Hepatocyte (in vitro differentiated cells): ENCODE measurements at regions not wholly inside any gene's neighbourhood (a gene's known extent, or its start where the extent isn't known, plus 50 kb on each side); places are given as distances from the start of the nearest gene placed in this dataset.

Experiments used
- CTCF ChIP-seq: fragments of 200-600 bp; sonication (generic); IDR thresholded peaks from 2 replicates; pipeline ENCODE4 v1.5.1; 2016; ENCODE audit warnings: antibody characterized with exemption, mild to moderate bottlenecking; ENCODE audit not compliant: poor library complexity
- EZH2 ChIP-seq: fragments of 200-600 bp; sonication (generic); IDR thresholded peaks from 2 replicates; pipeline ENCODE4 v1.6.1; 2016; ENCODE audit warnings: antibody characterized with exemption, mild to moderate bottlenecking, borderline replicate concordance

GRCh38 chr6:3656076-3656475 is 95.4 kb downstream of the PXDC1 start:
- no peak for TF ChIP-seq CTCF
- TF ChIP-seq EZH2 = no peak
